NT2/D1 (cell line): ENCODE measurements at regions not wholly inside any gene's neighbourhood (a gene's known extent, or its start where the extent isn't known, plus 50 kb on each side); places are given as distances from the start of the nearest gene placed in this dataset.

Experiments used
- SUZ12 ChIP-seq: IDR thresholded peaks from 2 replicates; pipeline ENCODE4 v1.6.1; 2011; ENCODE audit not compliant: insufficient read length, insufficient read depth; ENCODE audit errors: extremely low read depth
- YY1 ChIP-seq: IDR thresholded peaks from 2 replicates; pipeline ENCODE4 v1.6.1; 2011; ENCODE audit not compliant: insufficient read length, insufficient read depth
- ZNF274 ChIP-seq: IDR thresholded peaks from 2 replicates; pipeline ENCODE4 v1.6.1; 2011; ENCODE audit warnings: mild to moderate bottlenecking, low read depth, low read length

- no peak for TF ChIP-seq YY1
- no peak for TF ChIP-seq ZNF274
- no peak for TF ChIP-seq SUZ12
Measured at GRCh38 chr12:131461096-131461495, 249.8 kb upstream of the SFSWAP start.
